LNCaP clone FGC (cell line): ENCODE measurements at regions not wholly inside any gene's neighbourhood (a gene's known extent, or its start where the extent isn't known, plus 50 kb on each side); places are given as distances from the start of the nearest gene placed in this dataset.

Experiments used
- DNase-seq: peaks from one replicate; pipeline ENCODE4 v3.0.0-alpha.2; 2011; ENCODE audit warnings: low read depth
- H3K4me3 ChIP-seq: 2 replicates; pipeline ENCODE4 v1.5.1; 2011; ENCODE audit warnings: mild to moderate bottlenecking, low read depth, low read length, control low read depth
- CTCF ChIP-seq: IDR thresholded peaks from 2 replicates; pipeline ENCODE4 v1.5.1; 2012; ENCODE audit warnings: mild to moderate bottlenecking; ENCODE audit not compliant: control insufficient read depth, insufficient read depth; ENCODE audit errors: extremely low read depth

- peak overlapping the region; percentile 60 for H3K4me3 ChIP-seq
- no peak for TF ChIP-seq CTCF
- no peak for DNase-seq
Observed at GRCh38 chr17:77451245-77451893, 310.6 kb downstream of the SEC14L1 start.

GRCh38 chr17:77451894-77452852 is 311.4 kb downstream of the SEC14L1 start:
- peak overlapping the region; percentile 60 for H3K4me3 ChIP-seq
- DNase-seq = no peak

GRCh38 chr17:77453613-77454241 is 313.0 kb downstream of the SEC14L1 start:
- peak overlapping the region; percentile 31 for H3K4me3 ChIP-seq
- DNase-seq = no peak
- TF ChIP-seq CTCF = no peak

More at GRCh38 chr17:77451894-77452852, 311.4 kb downstream of the SEC14L1 start:
- TF ChIP-seq CTCF = no peak

GRCh38 chr17:77454242-77455095 is 313.7 kb downstream of the SEC14L1 start:
- peak overlapping the region; percentile 31 for H3K4me3 ChIP-seq
- TF ChIP-seq CTCF = no peak
- no peak for DNase-seq

- peak overlapping the region; percentile 31; the same call in 1 of the 2 replicates for H3K4me3 ChIP-seq
- no peak for DNase-seq
- TF ChIP-seq CTCF = no peak
Observed at GRCh38 chr17:77455111-77455890, 314.5 kb downstream of the SEC14L1 start.
